ENCODE measurements at regions not wholly inside any gene's neighbourhood (a gene's known extent, or its start where the extent isn't known, plus 50 kb on each side); places are given as distances from the start of the nearest gene placed in this dataset.

DNA sequence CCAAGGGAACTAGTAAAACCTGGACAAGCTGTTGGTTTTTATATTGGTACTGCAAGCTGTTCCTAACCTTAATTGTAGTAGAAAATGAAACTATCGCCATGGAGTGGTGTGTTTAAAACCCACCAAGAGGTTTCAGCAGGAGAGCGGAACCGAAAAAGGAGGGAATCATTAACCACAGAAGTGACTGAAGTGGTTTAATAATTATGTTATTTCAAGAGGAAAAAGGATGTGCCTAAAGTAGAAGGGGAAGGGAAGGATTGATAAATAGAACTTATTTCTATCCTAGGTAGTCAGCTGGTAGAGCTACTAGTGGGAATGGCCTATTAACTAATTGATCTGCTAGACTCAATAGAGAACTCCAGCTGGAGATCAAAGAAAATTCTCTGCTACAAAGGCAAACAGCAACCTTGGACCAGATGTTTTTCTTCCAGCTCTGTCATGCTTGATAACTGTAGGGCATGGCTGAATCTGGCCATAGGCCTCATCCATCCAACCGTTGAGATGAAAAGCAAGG, 91.8 kb downstream of the BAMBI start:
- TF ChIP-seq, protein P1, sequence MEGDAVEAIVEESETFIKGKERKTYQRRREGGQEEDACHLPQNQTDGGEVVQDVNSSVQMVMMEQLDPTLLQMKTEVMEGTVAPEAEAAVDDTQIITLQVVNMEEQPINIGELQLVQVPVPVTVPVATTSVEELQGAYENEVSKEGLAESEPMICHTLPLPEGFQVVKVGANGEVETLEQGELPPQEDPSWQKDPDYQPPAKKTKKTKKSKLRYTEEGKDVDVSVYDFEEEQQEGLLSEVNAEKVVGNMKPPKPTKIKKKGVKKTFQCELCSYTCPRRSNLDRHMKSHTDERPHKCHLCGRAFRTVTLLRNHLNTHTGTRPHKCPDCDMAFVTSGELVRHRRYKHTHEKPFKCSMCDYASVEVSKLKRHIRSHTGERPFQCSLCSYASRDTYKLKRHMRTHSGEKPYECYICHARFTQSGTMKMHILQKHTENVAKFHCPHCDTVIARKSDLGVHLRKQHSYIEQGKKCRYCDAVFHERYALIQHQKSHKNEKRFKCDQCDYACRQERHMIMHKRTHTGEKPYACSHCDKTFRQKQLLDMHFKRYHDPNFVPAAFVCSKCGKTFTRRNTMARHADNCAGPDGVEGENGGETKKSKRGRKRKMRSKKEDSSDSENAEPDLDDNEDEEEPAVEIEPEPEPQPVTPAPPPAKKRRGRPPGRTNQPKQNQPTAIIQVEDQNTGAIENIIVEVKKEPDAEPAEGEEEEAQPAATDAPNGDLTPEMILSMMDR (IDR thresholded peaks at IDR 0.05; ENCODE audit: insufficient read depth, low read depth, low read length) = no peak
- TF ChIP-seq EZH2 (IDR thresholded peaks at IDR 0.05; ENCODE audit: insufficient read depth, low read length) = no peak
